Cardiac muscle cell (in vitro differentiated cells and primary cell): ENCODE measurements at regions not wholly inside any gene's neighbourhood (a gene's known extent, or its start where the extent isn't known, plus 50 kb on each side); places are given as distances from the start of the nearest gene placed in this dataset.

Source experiments
- DNase-seq, 2 donors: peaks; one replicate each; pipeline versions ENCODE4 v3.0.0 to v3.0.0-alpha.2; 2010 to 2017; ENCODE audit warnings: low read depth in 1 of 2, low spot score in 1 of 2
- H3K27ac ChIP-seq: fragments of 200-600 bp; sonication (generic); 2 replicates; pipeline ENCODE4 v1.5.1; 2016
- H3K27me3 ChIP-seq: fragments of 200-600 bp; sonication (generic); 2 replicates; pipeline ENCODE4 v1.6.0; 2016; ENCODE audit warnings: control low read depth
- H3K36me3 ChIP-seq: fragments of 200-600 bp; sonication (generic); 2 replicates; pipeline ENCODE4 v1.5.1; 2016; ENCODE audit warnings: control low read depth
- H3K4me1 ChIP-seq: fragments of 200-600 bp; sonication (generic); 2 replicates; pipeline ENCODE4 v1.8.1; 2017; ENCODE audit warnings: low read depth, mild to moderate bottlenecking, mixed run types
- H3K4me3 ChIP-seq: fragments of 200-600 bp; sonication (generic); 2 replicates; pipeline ENCODE4 v1.5.1; 2016; ENCODE audit warnings: mild to moderate bottlenecking
- H3K9me3 ChIP-seq: fragments of 200-600 bp; sonication (generic); 2 replicates; pipeline ENCODE4 v1.5.1; 2017; ENCODE audit warnings: low read depth, mild to moderate bottlenecking, control low read depth
- CTCF ChIP-seq: IDR thresholded peaks from 2 replicates; pipeline ENCODE4 v1.5.1; 2012; ENCODE audit warnings: low read depth, mild to moderate bottlenecking, low read length

GRCh38 chr6:158920311-158920905, 79.6 kb downstream of the RSPH3 start:
- TF ChIP-seq CTCF: no peak
- Histone ChIP-seq H3K36me3 (no peaks in the 10 kb centered on the region), H3K4me1 (peaks cover 12% of the 10 kb centered on the region), H3K27me3 (no peaks in the 10 kb centered on the region), H3K9me3 (no peaks in the 10 kb centered on the region), H3K4me3 (no peak overlapping the region), H3K27ac (no peak overlapping the region)
- DNase-seq: no peak

GRCh38 chr6:158919865-158920264, 80.1 kb downstream of the RSPH3 start:
- Histone ChIP-seq H3K4me3 (no peak overlapping the region), H3K27me3 (no peaks in the 10 kb centered on the region), H3K9me3 (no peaks in the 10 kb centered on the region), H3K27ac (no peak overlapping the region), H3K4me1 (peaks cover 12% of the 10 kb centered on the region), H3K36me3 (no peaks in the 10 kb centered on the region)
- no peak for TF ChIP-seq CTCF
- DNase-seq: no peak

GRCh38 chr6:158916617-158917016, 83.4 kb downstream of the RSPH3 start:
- Histone ChIP-seq H3K4me1 (peaks cover 10% of the 10 kb centered on the region), H3K36me3 (no peaks in the 10 kb centered on the region), H3K27me3 (no peaks in the 10 kb centered on the region), H3K27ac (no peak overlapping the region), H3K9me3 (no peaks in the 10 kb centered on the region), H3K4me3 (no peak overlapping the region)
- DNase-seq: no peak
- TF ChIP-seq CTCF: no peak

GRCh38 chr6:158914923-158915322, 85.1 kb downstream of the RSPH3 start:
- H3K27ac ChIP-seq: no peak overlapping the region
- peaks cover 25% of the 10 kb centered on the region for H3K4me1 ChIP-seq
- no peaks in the 10 kb centered on the region for H3K36me3 ChIP-seq
- DNase-seq: no peak
- H3K27me3 ChIP-seq: no peaks in the 10 kb centered on the region
- no peak overlapping the region for H3K4me3 ChIP-seq
- TF ChIP-seq CTCF: no peak
- no peaks in the 10 kb centered on the region for H3K9me3 ChIP-seq

GRCh38 chr6:158913580-158913979, 86.4 kb downstream of the RSPH3 start:
- no peaks in the 10 kb centered on the region for H3K9me3 ChIP-seq
- no peak overlapping the region for H3K4me3 ChIP-seq
- TF ChIP-seq CTCF: no peak
- no peak for DNase-seq
- H3K4me1 ChIP-seq: peaks cover 29% of the 10 kb centered on the region
- no peaks in the 10 kb centered on the region for H3K36me3 ChIP-seq
- H3K27ac ChIP-seq: no peak overlapping the region
- no peaks in the 10 kb centered on the region for H3K27me3 ChIP-seq

DNA sequence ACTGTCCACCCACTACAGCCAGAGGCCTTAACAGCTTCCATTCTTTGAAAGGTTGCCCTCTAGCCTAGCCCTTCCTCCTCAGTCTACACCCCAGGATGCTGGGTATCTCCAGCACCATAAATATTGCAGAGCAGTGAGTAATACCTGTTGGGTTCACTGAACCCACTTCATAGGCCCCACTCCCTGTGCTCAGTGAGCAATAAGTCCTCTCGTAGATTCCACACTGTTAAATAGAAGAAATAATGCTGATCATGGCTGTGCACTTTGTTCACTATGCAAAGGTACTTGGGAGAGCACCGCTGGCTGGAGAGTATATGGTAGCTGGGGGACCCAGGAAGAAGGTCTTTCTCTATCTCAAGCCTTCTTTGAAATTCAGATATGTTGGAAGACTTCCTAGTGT, 87.3 kb downstream of the RSPH3 start:
- H3K4me3 ChIP-seq: no peak overlapping the region
- DNase-seq: no peak
- TF ChIP-seq CTCF: no peak
- no peaks in the 10 kb centered on the region for H3K36me3 ChIP-seq
- H3K27ac ChIP-seq: no peak overlapping the region
- no peaks in the 10 kb centered on the region for H3K9me3 ChIP-seq
- peaks cover 28% of the 10 kb centered on the region for H3K4me1 ChIP-seq
- no peaks in the 10 kb centered on the region for H3K27me3 ChIP-seq
